IMR-90 (cell line): ENCODE measurements at regions not wholly inside any gene's neighbourhood (a gene's known extent, or its start where the extent isn't known, plus 50 kb on each side); places are given as distances from the start of the nearest gene placed in this dataset.

ENCODE experiments used
- ATAC-seq: fragments of 200-7000 bp; cut with Tn5 transposase; 2 replicates; pipeline ENCODE4 v1.9.1; 2020; ENCODE audit warnings: low read depth, mild to moderate bottlenecking, moderate library complexity
- BruUV-seq: library from RNA; stranded (reverse); fragments of 400-500 nt; replicated peaks from 2 replicates; lab custom pipeline; 2021; lab: Mats Ljungman, UMichigan
- CTCF ChIA-PET: fragments of 300-600 bp; formaldehyde crosslinking; extraction: SDS; loops from one replicate; lab custom pipeline; 2021; ENCODE audit warnings: antibody characterized with exemption; lab: Yijun Ruan, JAX
- POLR2A ChIA-PET: fragments of 300-600 bp; sonication (Branson Sonifier 250); formaldehyde crosslinking; loops from one replicate; lab custom pipeline; 2022; ENCODE audit warnings: antibody characterized with exemption; ENCODE audit not compliant: unreplicated experiment; lab: Charles Lee
- DNase-seq: peaks from one replicate; pipeline ENCODE4 v3.0.0; 2013
- H2AFZ ChIP-seq: replicated peaks from 2 replicates; pipeline ENCODE3; 2013; ENCODE audit warnings: low read length, mild to moderate bottlenecking; ENCODE audit not compliant: poor library complexity
- H2AK5ac ChIP-seq: 2 replicates; pipeline ENCODE4 v1.6.1; 2013; ENCODE audit warnings: low read depth, low read length, inconsistent platforms
- H2AK9ac ChIP-seq: replicated peaks from 2 replicates; pipeline ENCODE3; 2013; ENCODE audit warnings: mild to moderate bottlenecking, low read depth, low read length, moderate library complexity; ENCODE audit not compliant: poor library complexity
- H2BK120ac ChIP-seq: 2 replicates; pipeline ENCODE4 v1.6.1; 2013; ENCODE audit warnings: low read depth, low read length, inconsistent platforms
- H2BK15ac ChIP-seq: 3 replicates; pipeline ENCODE4 v1.6.1; 2013; ENCODE audit warnings: low read depth, low read length, inconsistent platforms
- H2BK20ac ChIP-seq: 2 replicates; pipeline ENCODE4 v1.6.1; 2013; ENCODE audit warnings: low read depth, mild to moderate bottlenecking, inconsistent platforms, low read length, moderate library complexity
- H2BK5ac ChIP-seq: 2 replicates; pipeline ENCODE4 v1.6.1; 2013; ENCODE audit warnings: mild to moderate bottlenecking, low read depth, low read length, inconsistent platforms; ENCODE audit not compliant: poor library complexity, severe bottlenecking
- H3K14ac ChIP-seq: replicated peaks from 2 replicates; pipeline ENCODE4 v1.6.1; 2013; ENCODE audit warnings: low read depth, low read length, inconsistent platforms
- H3K18ac ChIP-seq: 2 replicates; pipeline ENCODE4 v1.6.1; 2013; ENCODE audit warnings: low read depth, low read length, control low read depth
- H3K23ac ChIP-seq: 2 replicates; pipeline ENCODE4 v1.6.1; 2013; ENCODE audit warnings: low read depth, low read length, inconsistent platforms
- H3K27ac ChIP-seq: 2 replicates; pipeline ENCODE4 v1.5.1; 2013; ENCODE audit warnings: mild to moderate bottlenecking, control low read depth, low read length; ENCODE audit not compliant: insufficient read depth
- H3K27me3 ChIP-seq: 2 replicates; pipeline ENCODE4 v1.6.1; 2013; ENCODE audit warnings: low read length; ENCODE audit not compliant: control insufficient read depth, insufficient read depth
- H3K36me3 ChIP-seq: 2 replicates; pipeline ENCODE4 v1.6.1; 2013; ENCODE audit warnings: low read length, mixed read lengths; ENCODE audit not compliant: control insufficient read depth, insufficient read depth
- H3K4ac ChIP-seq: 2 replicates; pipeline ENCODE4 v1.6.1; 2013; ENCODE audit warnings: low read depth, low read length, inconsistent platforms
- H3K4me1 ChIP-seq: 2 replicates; pipeline ENCODE4 v1.6.1; 2013; ENCODE audit warnings: low read length, mixed read lengths; ENCODE audit not compliant: control insufficient read depth, insufficient read depth
- H3K4me2 ChIP-seq: 2 replicates; pipeline ENCODE4 v1.6.1; 2013; ENCODE audit warnings: low read depth, mild to moderate bottlenecking, control low read depth, low read length, moderate library complexity
- H3K4me3 ChIP-seq: 2 replicates; pipeline ENCODE4 v1.5.1; 2013; ENCODE audit warnings: low read depth, mild to moderate bottlenecking, control low read depth, low read length, moderate library complexity; ENCODE audit not compliant: insufficient read depth
- H3K56ac ChIP-seq: 2 replicates; pipeline ENCODE4 v1.6.1; 2013; ENCODE audit warnings: low read length, inconsistent platforms; ENCODE audit not compliant: insufficient read depth; ENCODE audit errors: extremely low read depth
- H3K79me1 ChIP-seq, 2 experiments: 2 replicates each; pipeline ENCODE4 v1.6.1; 2013; ENCODE audit warnings: low read length in 2 of 2, inconsistent platforms in 1 of 2, low read depth in 1 of 2
- H3K9ac ChIP-seq: 2 replicates; pipeline ENCODE4 v1.6.1; 2013; ENCODE audit warnings: low read depth, low read length, control low read depth
- H3K9me1 ChIP-seq: 2 replicates; pipeline ENCODE4 v1.6.1; 2013; ENCODE audit warnings: low read length, inconsistent platforms; ENCODE audit not compliant: insufficient read depth
- H3K9me3 ChIP-seq: 2 replicates; pipeline ENCODE4 v1.6.1; 2013; ENCODE audit warnings: low read length; ENCODE audit not compliant: control insufficient read depth, insufficient read depth
- H4K20me1 ChIP-seq: 2 replicates; pipeline ENCODE4 v1.6.1; 2013; ENCODE audit warnings: low read length, inconsistent platforms; ENCODE audit not compliant: insufficient read depth
- H4K5ac ChIP-seq: 2 replicates; pipeline ENCODE4 v1.6.1; 2013; ENCODE audit warnings: mild to moderate bottlenecking, low read depth, low read length, control low read depth
- H4K8ac ChIP-seq, 2 experiments: 2 replicates each; pipeline ENCODE4 v1.6.1; 2013; ENCODE audit warnings: low read depth in 2 of 2, low read length in 2 of 2, control low read depth in 1 of 2, inconsistent platforms in 1 of 2
- H4K91ac ChIP-seq: 2 replicates; pipeline ENCODE4 v1.6.1; 2013; ENCODE audit warnings: low read depth, low read length, inconsistent platforms; ENCODE audit not compliant: insufficient read depth
- CEBPB ChIP-seq: IDR thresholded peaks from 2 replicates; pipeline ENCODE4 v1.6.1; 2012; ENCODE audit warnings: low read depth, low read length, improper control_type of control experiment
- ELK1 ChIP-seq: fragments of 150-350 bp; IDR thresholded peaks from 2 replicates; pipeline ENCODE4 v1.6.1; 2016; ENCODE audit warnings: low read depth, mild to moderate bottlenecking, low read length, moderate library complexity, borderline replicate concordance
- MAZ ChIP-seq: IDR thresholded peaks from 2 replicates; pipeline ENCODE4 v1.6.1; 2012; ENCODE audit warnings: low read depth, mild to moderate bottlenecking, low read length, improper control_type of control experiment, moderate library complexity, borderline replicate concordance
- NFE2L2 ChIP-seq: fragments of 150-350 bp; IDR thresholded peaks from 2 replicates; pipeline ENCODE4 v1.6.1; 2016; ENCODE audit warnings: low read depth, mild to moderate bottlenecking, low read length
- POLR2A ChIP-seq: IDR thresholded peaks from 2 replicates; pipeline ENCODE4 v1.6.1; 2012; ENCODE audit warnings: mild to moderate bottlenecking, low read depth, low read length
- RAD21 ChIP-seq: IDR thresholded peaks from 2 replicates; pipeline ENCODE4 v1.6.1; 2012; ENCODE audit warnings: low read length, improper control_type of control experiment
- RCOR1 ChIP-seq: IDR thresholded peaks from 2 replicates; pipeline ENCODE4 v1.6.1; 2012; ENCODE audit warnings: mild to moderate bottlenecking, low read length, improper control_type of control experiment; ENCODE audit not compliant: insufficient replicate concordance
- RFX5 ChIP-seq: IDR thresholded peaks from 2 replicates; pipeline ENCODE4 v1.8.0; 2012; ENCODE audit warnings: low read depth, mild to moderate bottlenecking, low read length, moderate library complexity
- USF2 ChIP-seq: fragments of 150-350 bp; IDR thresholded peaks from 2 replicates; pipeline ENCODE4 v1.6.1; 2017; ENCODE audit warnings: mild to moderate bottlenecking, antibody characterized with exemption, low read length, low read depth
- WGBS, 2 experiments: methylation state at CpG; one replicate each; pipeline versions ENCODE4 v1.1.5 to v1.1.7; 2013; ENCODE audit warnings: missing lambda C conversion rate in 2 of 2; ENCODE audit not compliant: insufficient read length in 1 of 2; ENCODE audit errors: extremely low coverage in 2 of 2; 5-methylcytosine and 5-hydroxymethylcytosine counted together
- dilution Hi-C: fragments of 300-500 bp; cut with HindIII; formaldehyde crosslinking; loops from one replicate; pipeline ENCODE4 v1.14.3; 2018; ENCODE audit warnings: low sequenced_read_pairs; ENCODE audit not compliant: unreplicated experiment
- in situ Hi-C: fragments of 300-500 bp; cut with MboI; formaldehyde crosslinking; loops from 3 replicates; pipeline ENCODE4 v1.14.3; 2019; ENCODE audit warnings: low sequenced_read_pairs, inconsistent platforms, mixed read lengths
- intact Hi-C: fragments of 100-400 bp; cut with micrococcal nuclease; formaldehyde crosslinking; loops from 2 replicates; pipeline ENCODE4 v1.10.0; 2022

GRCh38 chr2:145283131-145283530, 763.2 kb upstream of the ZEB2 start:
- H3K4me2 ChIP-seq, result no peak overlapping the region
- H2BK20ac ChIP-seq, result no peak overlapping the region
- no peak overlapping the region for H3K4ac ChIP-seq
- in situ Hi-C loops, result no loop called here
- dilution Hi-C loops, result no loop called here
- H2AFZ ChIP-seq, result no peak overlapping the region
- TF ChIP-seq RCOR1, result no peak
- no peak for TF ChIP-seq NFE2L2
- no peak for TF ChIP-seq MAZ
- TF ChIP-seq USF2, result no peak
- no peak for TF ChIP-seq RFX5
- TF ChIP-seq RAD21, result no peak
- no peak for TF ChIP-seq ELK1
- TF ChIP-seq CEBPB, result no peak
- no peak for TF ChIP-seq POLR2A
- no peak overlapping the region for H3K23ac ChIP-seq
- H2AK9ac ChIP-seq, result no peak overlapping the region
- no peak overlapping the region for H2AK5ac ChIP-seq
- WGBS, 2 experiments, result no CpG with 5 or more reads among the region's 1 CpG
- no peaks in the 10 kb centered on the region for H3K9me1 ChIP-seq
- ChIA-PET CTCF (no interaction called here), POLR2A (no interaction called here)
- no peaks in the 10 kb centered on the region for H4K20me1 ChIP-seq
- no peak overlapping the region for H3K18ac ChIP-seq
- no peaks in the 10 kb centered on the region for H3K27me3 ChIP-seq
- no peak overlapping the region for H3K27ac ChIP-seq
- ATAC-seq (no peak), DNase-seq (no peak)
- H2BK15ac ChIP-seq, result no peak overlapping the region
- no peak overlapping the region for H2BK120ac ChIP-seq
- H3K79me1 ChIP-seq, result no peaks in the 10 kb centered on the region
- H3K9me3 ChIP-seq, result no peaks in the 10 kb centered on the region
- intact Hi-C loops, result no loop called here
- H4K91ac ChIP-seq, result no peak overlapping the region
- H2BK5ac ChIP-seq, result no peak overlapping the region
- no peak overlapping the region for H3K14ac ChIP-seq
- no TSS peak for BruUV-seq
- no peak overlapping the region for H4K5ac ChIP-seq
- H3K9ac ChIP-seq, result no peak overlapping the region
- no peak overlapping the region for H4K8ac ChIP-seq
- no peaks in the 10 kb centered on the region for H3K36me3 ChIP-seq
- H3K4me3 ChIP-seq, result no peak overlapping the region
- peaks cover 2% of the 10 kb centered on the region; the same call in 1 of the 2 replicates for H3K4me1 ChIP-seq
- no peak overlapping the region for H3K56ac ChIP-seq
